Uterus (tissue), 3 donors: ENCODE measurements at regions not wholly inside any gene's neighbourhood (a gene's known extent, or its start where the extent isn't known, plus 50 kb on each side); places are given as distances from the start of the nearest gene placed in this dataset.

Source experiments
- DNase-seq, 2 donors: peaks; one replicate each; pipeline ENCODE4 v3.0.0-alpha.2; 2019 to 2020
- H3K27ac ChIP-seq, 2 donors: fragments of 200-600 bp; sonication (generic); 1 replicate in 1 of 2; 2 replicates in 1 of 2; pipeline ENCODE4 v1.5.1; 2016 to 2018
- H3K27me3 ChIP-seq, 2 donors: fragments of 200-600 bp; sonication (generic); one replicate each; pipeline ENCODE4 v1.5.1; 2018 to 2019; ENCODE audit warnings: control low read depth in 1 of 2
- H3K36me3 ChIP-seq, 2 donors: fragments of 200-600 bp; sonication (generic); one replicate each; pipeline ENCODE4 v1.5.1; 2019; ENCODE audit warnings: control low read depth in 1 of 2
- H3K4me1 ChIP-seq, 2 donors: fragments of 200-600 bp; sonication (generic); one replicate each; pipeline ENCODE4 v1.5.1; 2018 to 2019; ENCODE audit warnings: control low read depth in 1 of 2
- H3K4me3 ChIP-seq, 2 donors: fragments of 200-600 bp; sonication (generic); 1 replicate in 1 of 2; 2 replicates in 1 of 2; pipeline ENCODE4 v1.5.1; 2018 to 2019; ENCODE audit warnings: mild to moderate bottlenecking in 1 of 2
- H3K9me3 ChIP-seq, 2 donors: fragments of 200-600 bp; sonication (generic); one replicate each; pipeline ENCODE4 v1.5.1; 2019; ENCODE audit warnings: control low read depth in 1 of 2
- CTCF ChIP-seq, 4 experiments: fragments of 200-600 bp in 2 of 4; fragments of 450-650 bp in 2 of 4; sonication (generic) in 2 of 4; IDR thresholded peaks; one replicate each; pipeline ENCODE4 v1.5.1; 2016 to 2019; ENCODE audit warnings: antibody characterized with exemption in 4 of 4, mild to moderate bottlenecking in 2 of 4, moderate library complexity in 1 of 4
- POLR2A ChIP-seq, 2 donors: fragments of 450-650 bp; IDR thresholded peaks; one replicate each; pipeline ENCODE4 v1.6.1; 2016; ENCODE audit warnings: antibody characterized with exemption in 2 of 2, mild to moderate bottlenecking in 1 of 2, moderate library complexity in 1 of 2
- intact Hi-C: fragments of 100-400 bp; cut with DNase I; formaldehyde crosslinking; loops from one replicate; pipeline ENCODE4 v1.15.1; 2023; ENCODE audit warnings: low total_unique reads
- donor health status: DM: yes; HTN: yes; CAD: no.

- no peak overlapping the region for H3K27ac ChIP-seq
- H3K9me3 ChIP-seq, result no peaks in the 10 kb centered on the region
- TF ChIP-seq POLR2A (IDR thresholded peaks at IDR 0.05), result no peak
- no peak for TF ChIP-seq CTCF (IDR thresholded peaks at IDR 0.05)
- no peaks in the 10 kb centered on the region for H3K36me3 ChIP-seq
- no peaks in the 10 kb centered on the region for H3K27me3 ChIP-seq
- no peak overlapping the region for H3K4me3 ChIP-seq
- DNase-seq, result no peak
- intact Hi-C loops, result no loop called here
- no peaks in the 10 kb centered on the region for H3K4me1 ChIP-seq
Measured at GRCh38 chr12:115640929-115641328, 636.6 kb downstream of the MED13L start.

- TF ChIP-seq CTCF (IDR thresholded peaks at IDR 0.05) (no peak), POLR2A (IDR thresholded peaks at IDR 0.05) (no peak)
- intact Hi-C loops, result no loop called here
- no peaks in the 10 kb centered on the region for H3K9me3 ChIP-seq
- DNase-seq, result no peak
- no peak overlapping the region for H3K27ac ChIP-seq
- H3K4me3 ChIP-seq, result no peak overlapping the region
- no peaks in the 10 kb centered on the region for H3K27me3 ChIP-seq
- no peaks in the 10 kb centered on the region for H3K36me3 ChIP-seq
- no peaks in the 10 kb centered on the region for H3K4me1 ChIP-seq
Measured at GRCh38 chr12:115639648-115640012, 637.9 kb downstream of the MED13L start.

GRCh38 chr12:115638733-115639647, 638.5 kb downstream of the MED13L start:
- Histone ChIP-seq H3K27ac (no peak overlapping the region), H3K4me1 (no peaks in the 10 kb centered on the region), H3K9me3 (no peaks in the 10 kb centered on the region), H3K36me3 (no peaks in the 10 kb centered on the region), H3K27me3 (no peaks in the 10 kb centered on the region), H3K4me3 (no peak overlapping the region)
- DNase-seq, result no peak
- TF ChIP-seq POLR2A (IDR thresholded peaks at IDR 0.05) (no peak), CTCF (IDR thresholded peaks at IDR 0.05) (no peak)
- intact Hi-C loops, result no loop called here

- no peak overlapping the region for H3K27ac ChIP-seq
- no peaks in the 10 kb centered on the region for H3K27me3 ChIP-seq
- no peaks in the 10 kb centered on the region for H3K36me3 ChIP-seq
- H3K4me3 ChIP-seq, result no peak overlapping the region
- intact Hi-C loops, result no loop called here
- TF ChIP-seq POLR2A (IDR thresholded peaks at IDR 0.05) (no peak), CTCF (IDR thresholded peaks at IDR 0.05) (no peak)
- no peaks in the 10 kb centered on the region for H3K4me1 ChIP-seq
- DNase-seq, result no peak
- H3K9me3 ChIP-seq, result no peaks in the 10 kb centered on the region
Measured at GRCh38 chr12:115636546-115636945, 640.9 kb downstream of the MED13L start.

- Histone ChIP-seq H3K9me3 (no peaks in the 10 kb centered on the region), H3K27me3 (no peaks in the 10 kb centered on the region), H3K36me3 (no peaks in the 10 kb centered on the region), H3K27ac (no peak overlapping the region), H3K4me3 (no peak overlapping the region), H3K4me1 (no peaks in the 10 kb centered on the region)
- no peak for DNase-seq
- intact Hi-C loops, result no loop called here
- peak in 2 of 4 experiments; percentile 11 to 31 for TF ChIP-seq CTCF (IDR thresholded peaks at IDR 0.05)
- TF ChIP-seq POLR2A (IDR thresholded peaks at IDR 0.05), result no peak
Measured at GRCh38 chr12:115632308-115632707, 645.2 kb downstream of the MED13L start.
